GM18873 (cell line): ENCODE measurements at regions not wholly inside any gene's neighbourhood (a gene's known extent, or its start where the extent isn't known, plus 50 kb on each side); places are given as distances from the start of the nearest gene placed in this dataset.

Experiments
- ATAC-seq: cut with Tn5 transposase; IDR thresholded peaks from one replicate; pipeline ENCODE4 v1.9.1; 2021; ENCODE audit warnings: mild to moderate bottlenecking, moderate library complexity, moderate number of reproducible peaks; ENCODE audit not compliant: unreplicated experiment, low FRiP score

- no peak for ATAC-seq
These were observed 52.3 kb upstream of the ABCC9 start for GRCh38 chr12:21993438-21993981.

- peak; percentile 72 for ATAC-seq
These were observed 51.6 kb upstream of the ABCC9 start for GRCh38 chr12:21992823-21993222.

- ATAC-seq: no peak
These were observed 50.3 kb upstream of the ABCC9 start for GRCh38 chr12:21991526-21991925.
